ACC112 (cell line): ENCODE measurements at regions not wholly inside any gene's neighbourhood (a gene's known extent, or its start where the extent isn't known, plus 50 kb on each side); places are given as distances from the start of the nearest gene placed in this dataset.

Source experiments
- H2AFZ ChIP-seq: fragments of 200-600 bp; sonication (generic); one replicate; pipeline ENCODE4 v1.6.0; 2017; ENCODE audit warnings: antibody characterized with exemption, low read length; ENCODE audit not compliant: unreplicated experiment
- H3K27ac ChIP-seq: fragments of 200-600 bp; sonication (generic); 2 replicates; pipeline ENCODE4 v1.5.1; 2014; ENCODE audit warnings: low read depth, mild to moderate bottlenecking, antibody characterized with exemption, low read length, moderate library complexity
- H3K27me3 ChIP-seq: fragments of 200-600 bp; sonication (generic); 2 replicates; pipeline ENCODE4 v1.6.1; 2014; ENCODE audit warnings: mild to moderate bottlenecking, antibody characterized with exemption, low read length, moderate library complexity, mixed read lengths; ENCODE audit not compliant: insufficient read depth
- H3K36me3 ChIP-seq: fragments of 200-600 bp; sonication (generic); 2 replicates; pipeline ENCODE4 v1.6.1; 2016; ENCODE audit warnings: mild to moderate bottlenecking, antibody characterized with exemption, low read length, moderate library complexity, mixed read lengths; ENCODE audit not compliant: insufficient read depth
- H3K4me1 ChIP-seq: fragments of 200-600 bp; sonication (generic); one replicate; pipeline ENCODE4 v1.6.1; 2016; ENCODE audit warnings: low read length, mixed read lengths; ENCODE audit not compliant: insufficient read depth, unreplicated experiment, control insufficient read depth
- H3K4me3 ChIP-seq: fragments of 200-600 bp; sonication (generic); 2 replicates; pipeline ENCODE4 v1.5.1; 2014; ENCODE audit warnings: mild to moderate bottlenecking, low read depth, low read length
- H3K79me2 ChIP-seq: fragments of 200-600 bp; sonication (generic); one replicate; pipeline ENCODE4 v1.6.0; 2016; ENCODE audit warnings: low read length; ENCODE audit not compliant: control insufficient read depth, unreplicated experiment, insufficient read depth

- Histone ChIP-seq H3K36me3 (no peaks in the 10 kb centered on the region), H3K4me3 (no peak overlapping the region), H3K27me3 (peaks cover 74% of the 10 kb centered on the region), H3K79me2 (no peaks in the 10 kb centered on the region), H3K4me1 (no peaks in the 10 kb centered on the region), H3K27ac (no peak overlapping the region), H2AFZ (no peak overlapping the region)
Observed at GRCh38 chr12:125193376-125194152, 128.3 kb downstream of the AACS start.

DNA sequence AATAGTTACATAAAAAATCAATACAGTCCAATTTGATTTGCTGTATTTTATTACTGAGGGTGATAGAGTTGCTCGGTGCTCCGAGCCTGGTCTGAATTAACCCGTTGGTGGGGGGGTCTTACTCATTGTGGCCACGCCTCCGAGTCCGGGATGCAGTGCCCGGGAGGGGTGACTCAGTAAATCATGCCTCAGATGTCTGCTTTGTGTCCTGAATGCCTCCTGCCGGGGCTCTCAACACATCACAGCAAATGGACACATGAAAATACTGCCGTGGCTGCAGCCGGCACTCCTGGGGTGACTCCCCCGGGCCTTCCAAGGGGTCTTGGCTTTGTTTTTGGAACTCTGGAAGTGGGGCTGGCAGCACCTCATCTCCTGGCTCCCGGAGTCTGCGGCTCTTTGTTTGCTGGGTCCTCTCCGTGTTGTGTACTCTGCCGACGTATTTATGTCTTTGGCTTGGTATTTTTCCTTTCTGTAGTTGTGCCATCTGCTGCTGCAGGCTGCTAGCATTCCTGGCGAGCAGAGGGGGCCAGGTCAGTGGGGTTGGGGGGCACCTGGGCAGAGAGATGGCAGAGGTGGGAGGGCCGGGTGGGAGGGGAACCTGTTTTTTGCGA, 129.0 kb downstream of the AACS start:
- no peak overlapping the region for H2AFZ ChIP-seq
- no peaks in the 10 kb centered on the region for H3K36me3 ChIP-seq
- no peaks in the 10 kb centered on the region for H3K79me2 ChIP-seq
- 0 out of 2 replicates have a peak overlapping the region, but pooled peaks have one; percentile 3 for H3K4me3 ChIP-seq
- no peaks in the 10 kb centered on the region for H3K4me1 ChIP-seq
- H3K27ac ChIP-seq: no peak overlapping the region
- H3K27me3 ChIP-seq: peaks cover 73% of the 10 kb centered on the region

GRCh38 chr12:125194987-125195386, 129.8 kb downstream of the AACS start:
- H3K79me2 ChIP-seq: no peaks in the 10 kb centered on the region
- H3K4me1 ChIP-seq: no peaks in the 10 kb centered on the region
- H3K27ac ChIP-seq: no peak overlapping the region
- no peak overlapping the region for H3K4me3 ChIP-seq
- no peaks in the 10 kb centered on the region for H3K36me3 ChIP-seq
- H2AFZ ChIP-seq: no peak overlapping the region
- H3K27me3 ChIP-seq: peaks cover 72% of the 10 kb centered on the region

- H3K79me2 ChIP-seq: no peaks in the 10 kb centered on the region
- H2AFZ ChIP-seq: no peak overlapping the region
- no peak overlapping the region for H3K27ac ChIP-seq
- H3K4me3 ChIP-seq: no peak overlapping the region
- no peaks in the 10 kb centered on the region for H3K4me1 ChIP-seq
- peaks cover 78% of the 10 kb centered on the region for H3K27me3 ChIP-seq
- H3K36me3 ChIP-seq: no peaks in the 10 kb centered on the region
Observed at GRCh38 chr12:125197326-125197725, 132.1 kb downstream of the AACS start.

GRCh38 chr12:125198652-125199051, 133.4 kb downstream of the AACS start:
- H3K79me2 ChIP-seq: no peaks in the 10 kb centered on the region
- peaks cover 70% of the 10 kb centered on the region for H3K27me3 ChIP-seq
- H3K27ac ChIP-seq: no peak overlapping the region
- H3K4me1 ChIP-seq: no peaks in the 10 kb centered on the region
- H3K36me3 ChIP-seq: no peaks in the 10 kb centered on the region
- no peak overlapping the region for H3K4me3 ChIP-seq
- no peak overlapping the region for H2AFZ ChIP-seq

DNA sequence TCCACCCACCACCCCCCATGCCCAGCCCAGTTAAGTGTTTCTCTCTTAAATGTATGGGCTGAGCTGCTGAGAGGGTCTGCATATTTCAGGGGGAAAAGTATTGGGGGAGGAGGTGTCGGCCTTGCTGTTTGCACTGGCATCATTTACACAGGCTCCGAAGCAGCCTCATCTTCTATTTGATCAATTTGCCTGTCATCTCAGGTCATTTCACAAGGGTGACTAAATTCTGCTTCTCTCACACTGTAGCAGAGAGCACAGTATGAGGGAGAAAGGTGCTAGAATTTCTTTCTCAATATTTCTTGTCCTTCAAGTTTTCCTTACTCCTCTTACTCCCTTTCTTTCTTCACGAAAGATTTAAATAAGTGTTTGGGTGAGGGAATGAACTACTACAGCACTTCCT, 135.9 kb downstream of the AACS start:
- Histone ChIP-seq H3K27me3 (peaks cover 68% of the 10 kb centered on the region), H3K79me2 (no peaks in the 10 kb centered on the region)

GRCh38 chr12:125201940-125202339, 136.7 kb downstream of the AACS start:
- Histone ChIP-seq H3K36me3 (no peaks in the 10 kb centered on the region), H3K4me3 (no peak overlapping the region), H3K27ac (no peak overlapping the region), H2AFZ (no peak overlapping the region), H3K27me3 (peaks cover 69% of the 10 kb centered on the region), H3K4me1 (no peaks in the 10 kb centered on the region), H3K79me2 (no peaks in the 10 kb centered on the region)

More for the DNA sequence above, 135.9 kb downstream of the AACS start:
- H3K4me3 ChIP-seq: no peak overlapping the region
- H3K27ac ChIP-seq: no peak overlapping the region
- H2AFZ ChIP-seq: no peak overlapping the region
- H3K36me3 ChIP-seq: no peaks in the 10 kb centered on the region
- no peaks in the 10 kb centered on the region for H3K4me1 ChIP-seq

DNA sequence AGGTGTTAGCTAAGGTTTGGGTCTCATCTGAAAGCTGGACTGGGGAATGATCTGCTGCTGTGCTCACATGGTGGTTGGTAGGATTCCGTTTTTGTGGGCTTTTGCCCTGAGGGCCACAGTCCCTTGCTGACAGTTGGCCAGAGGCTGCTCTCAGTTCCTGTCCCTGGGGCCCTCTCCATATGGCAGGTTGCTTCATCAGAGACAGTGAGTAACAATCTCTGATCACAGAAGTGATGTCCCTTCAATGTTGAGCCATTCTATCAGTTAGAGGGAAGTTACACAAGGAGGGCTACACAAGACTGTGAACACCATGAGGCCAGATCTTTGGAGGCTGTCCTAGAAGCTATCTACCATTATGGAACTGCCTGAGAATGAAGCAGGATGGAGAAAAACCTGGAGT, 137.2 kb downstream of the AACS start:
- H3K4me3 ChIP-seq: no peak overlapping the region
- H2AFZ ChIP-seq: no peak overlapping the region
- H3K36me3 ChIP-seq: no peaks in the 10 kb centered on the region
- no peak overlapping the region for H3K27ac ChIP-seq
- no peaks in the 10 kb centered on the region for H3K79me2 ChIP-seq
- no peaks in the 10 kb centered on the region for H3K4me1 ChIP-seq
- H3K27me3 ChIP-seq: peaks cover 66% of the 10 kb centered on the region

- Histone ChIP-seq H3K27me3 (peaks cover 61% of the 10 kb centered on the region), H3K4me3 (no peak overlapping the region), H3K79me2 (no peaks in the 10 kb centered on the region), H2AFZ (no peak overlapping the region), H3K4me1 (no peaks in the 10 kb centered on the region), H3K27ac (no peak overlapping the region), H3K36me3 (no peaks in the 10 kb centered on the region)
Observed at GRCh38 chr12:125203145-125203765, 138.0 kb downstream of the AACS start.

DNA sequence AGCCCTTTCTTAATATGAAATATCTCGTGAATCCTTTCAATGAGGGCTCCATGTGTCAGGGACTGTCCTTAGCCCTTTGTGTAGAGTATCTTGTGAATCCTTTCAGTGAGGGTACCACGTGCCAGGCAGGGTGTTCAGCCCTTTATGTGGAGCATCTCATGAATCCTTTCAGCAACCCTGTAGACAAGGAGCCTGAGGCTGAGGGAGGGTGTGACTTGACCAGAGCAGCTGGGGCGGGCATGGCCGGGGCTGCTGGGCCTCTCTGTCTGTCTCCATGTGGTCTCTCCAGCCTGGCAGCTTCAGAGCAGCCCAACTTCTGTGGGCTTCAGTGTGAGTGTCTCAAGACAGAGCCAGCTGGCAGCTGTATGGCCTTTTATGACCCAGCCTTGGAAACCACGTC, 140.2 kb downstream of the AACS start:
- H3K4me3 ChIP-seq: no peak overlapping the region
- no peak overlapping the region for H3K27ac ChIP-seq
- peaks cover 50% of the 10 kb centered on the region for H3K27me3 ChIP-seq
- H2AFZ ChIP-seq: no peak overlapping the region
- H3K36me3 ChIP-seq: no peaks in the 10 kb centered on the region
- no peaks in the 10 kb centered on the region for H3K79me2 ChIP-seq
- no peaks in the 10 kb centered on the region for H3K4me1 ChIP-seq

- H3K27ac ChIP-seq: no peak overlapping the region
- H3K36me3 ChIP-seq: no peaks in the 10 kb centered on the region
- H3K4me3 ChIP-seq: no peak overlapping the region
- H3K27me3 ChIP-seq: peaks cover 51% of the 10 kb centered on the region
- H3K4me1 ChIP-seq: no peaks in the 10 kb centered on the region
- H3K79me2 ChIP-seq: no peaks in the 10 kb centered on the region
- H2AFZ ChIP-seq: no peak overlapping the region
Observed at GRCh38 chr12:125206711-125207110, 141.5 kb downstream of the AACS start.
